Colonic mucosa (tissue), 4 donors: ENCODE measurements at regions not wholly inside any gene's neighbourhood (a gene's known extent, or its start where the extent isn't known, plus 50 kb on each side); places are given as distances from the start of the nearest gene placed in this dataset.

Experiments used
- DNase-seq: peaks from one replicate; pipeline ENCODE4 v3.0.0-alpha.2; 2020
- H3K27ac ChIP-seq: fragments of 200-600 bp; one replicate; pipeline ENCODE4 v1.8.0; 2021
- H3K27me3 ChIP-seq: fragments of 200-600 bp; one replicate; pipeline ENCODE4 v1.8.0; 2021
- H3K36me3 ChIP-seq: fragments of 200-600 bp; one replicate; pipeline ENCODE4 v1.8.0; 2021
- H3K4me1 ChIP-seq: fragments of 200-600 bp; one replicate; pipeline ENCODE4 v1.8.0; 2021; ENCODE audit warnings: mild to moderate bottlenecking
- H3K4me3 ChIP-seq: fragments of 200-600 bp; one replicate; pipeline ENCODE4 v1.8.0; 2021
- H3K9ac ChIP-seq, 2 donors: one replicate each; pipeline ENCODE4 v1.7.0; 2013; ENCODE audit warnings: control low read depth in 2 of 2, low read depth in 2 of 2, low read length in 2 of 2
- H3K9me3 ChIP-seq: fragments of 200-600 bp; one replicate; pipeline ENCODE4 v1.8.0; 2021
- intact Hi-C: fragments of 100-400 bp; cut with DNase I; formaldehyde crosslinking; loops from one replicate; pipeline ENCODE4 v1.14.1; 2022
- TF ChIP-seq, protein P1 (sequence below): fragments of 200-600 bp; IDR thresholded peaks from one replicate; pipeline ENCODE4 v1.8.0; 2022; ENCODE audit warnings: antibody characterized with exemption, mild to moderate bottlenecking
- donor health status: healthy.
- donor health status: DM: no; HTN: no; CAD: no.
- donor health status: DM: no; HTN: no; CAD: no.

DNA sequence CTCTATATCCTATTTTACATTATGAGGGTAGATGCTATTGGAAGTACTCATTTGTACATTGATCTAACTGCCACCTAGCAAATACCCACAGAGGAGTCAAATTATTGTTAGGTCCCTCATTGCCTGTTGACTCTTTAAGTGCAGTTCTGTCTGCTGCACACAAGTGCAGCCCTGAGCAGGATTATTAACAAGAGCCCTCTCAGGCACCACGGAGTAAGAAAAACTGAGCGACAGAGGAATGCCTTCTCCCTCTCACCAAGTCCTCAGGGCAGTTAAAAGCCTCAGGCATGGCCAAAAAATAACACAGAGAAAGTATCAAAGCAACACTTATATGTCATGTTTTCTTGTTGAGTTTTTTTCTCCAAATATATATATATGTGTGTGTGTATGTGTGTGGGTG, 340.0 kb upstream of the NRG3 start:
- DNase-seq: no peak
- intact Hi-C loops: no loop called here
- Histone ChIP-seq H3K27me3 (no peaks in the 10 kb centered on the region), H3K4me3 (no peak overlapping the region), H3K27ac (no peak overlapping the region), H3K4me1 (no peaks in the 10 kb centered on the region), H3K36me3 (no peaks in the 10 kb centered on the region), H3K9ac (no peak overlapping the region), H3K9me3 (no peaks in the 10 kb centered on the region)
- TF ChIP-seq, protein P1, sequence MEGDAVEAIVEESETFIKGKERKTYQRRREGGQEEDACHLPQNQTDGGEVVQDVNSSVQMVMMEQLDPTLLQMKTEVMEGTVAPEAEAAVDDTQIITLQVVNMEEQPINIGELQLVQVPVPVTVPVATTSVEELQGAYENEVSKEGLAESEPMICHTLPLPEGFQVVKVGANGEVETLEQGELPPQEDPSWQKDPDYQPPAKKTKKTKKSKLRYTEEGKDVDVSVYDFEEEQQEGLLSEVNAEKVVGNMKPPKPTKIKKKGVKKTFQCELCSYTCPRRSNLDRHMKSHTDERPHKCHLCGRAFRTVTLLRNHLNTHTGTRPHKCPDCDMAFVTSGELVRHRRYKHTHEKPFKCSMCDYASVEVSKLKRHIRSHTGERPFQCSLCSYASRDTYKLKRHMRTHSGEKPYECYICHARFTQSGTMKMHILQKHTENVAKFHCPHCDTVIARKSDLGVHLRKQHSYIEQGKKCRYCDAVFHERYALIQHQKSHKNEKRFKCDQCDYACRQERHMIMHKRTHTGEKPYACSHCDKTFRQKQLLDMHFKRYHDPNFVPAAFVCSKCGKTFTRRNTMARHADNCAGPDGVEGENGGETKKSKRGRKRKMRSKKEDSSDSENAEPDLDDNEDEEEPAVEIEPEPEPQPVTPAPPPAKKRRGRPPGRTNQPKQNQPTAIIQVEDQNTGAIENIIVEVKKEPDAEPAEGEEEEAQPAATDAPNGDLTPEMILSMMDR: no peak

DNA sequence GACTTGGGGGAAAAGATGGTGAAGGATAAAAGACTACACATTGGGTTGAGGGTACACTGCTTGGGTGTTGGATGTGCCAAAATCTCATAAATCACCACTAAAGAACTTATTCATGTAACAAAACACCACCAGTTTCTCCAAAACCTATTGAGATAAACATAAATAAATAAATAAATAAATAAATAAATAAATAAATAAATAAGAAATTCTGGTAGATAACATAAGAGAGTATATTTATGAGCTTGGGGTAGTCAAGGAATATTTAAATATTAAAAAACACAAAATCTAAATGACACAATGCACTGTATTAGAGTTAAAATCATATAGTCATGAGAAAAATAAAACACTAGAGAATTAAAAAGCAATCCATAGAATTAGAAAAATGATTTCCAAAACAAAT, 333.5 kb upstream of the NRG3 start:
- Histone ChIP-seq H3K9me3 (no peaks in the 10 kb centered on the region), H3K9ac (no peak overlapping the region), H3K4me1 (no peaks in the 10 kb centered on the region), H3K27ac (no peak overlapping the region), H3K36me3 (no peaks in the 10 kb centered on the region), H3K4me3 (no peak overlapping the region), H3K27me3 (no peaks in the 10 kb centered on the region)
- TF ChIP-seq, protein P1: no peak
- no peak for DNase-seq
- intact Hi-C loops: no loop called here

DNA sequence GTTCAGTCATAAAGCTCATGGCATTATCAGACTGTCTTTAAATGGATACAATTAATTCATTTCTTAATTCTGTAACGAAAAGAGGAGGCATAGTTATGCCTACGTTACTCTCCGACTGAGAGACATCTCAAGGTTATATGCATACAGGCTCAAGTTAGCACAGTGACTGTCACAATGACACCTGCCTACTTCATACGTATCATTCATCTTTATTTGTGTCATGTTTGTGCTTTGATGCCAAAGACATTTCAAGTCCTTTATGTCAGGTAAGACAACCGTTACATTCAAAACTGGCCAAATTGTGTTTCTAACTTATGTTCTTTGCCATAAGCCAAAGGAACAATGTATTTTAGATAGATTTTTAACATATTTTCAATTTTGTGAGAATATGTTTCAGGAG, 328.8 kb upstream of the NRG3 start:
- DNase-seq: no peak
- Histone ChIP-seq H3K27me3 (no peaks in the 10 kb centered on the region), H3K4me3 (no peak overlapping the region), H3K4me1 (no peaks in the 10 kb centered on the region), H3K9me3 (no peaks in the 10 kb centered on the region), H3K9ac (no peak overlapping the region), H3K27ac (no peak overlapping the region), H3K36me3 (no peaks in the 10 kb centered on the region)
- intact Hi-C loops: no loop called here
- TF ChIP-seq, protein P1: no peak

DNA sequence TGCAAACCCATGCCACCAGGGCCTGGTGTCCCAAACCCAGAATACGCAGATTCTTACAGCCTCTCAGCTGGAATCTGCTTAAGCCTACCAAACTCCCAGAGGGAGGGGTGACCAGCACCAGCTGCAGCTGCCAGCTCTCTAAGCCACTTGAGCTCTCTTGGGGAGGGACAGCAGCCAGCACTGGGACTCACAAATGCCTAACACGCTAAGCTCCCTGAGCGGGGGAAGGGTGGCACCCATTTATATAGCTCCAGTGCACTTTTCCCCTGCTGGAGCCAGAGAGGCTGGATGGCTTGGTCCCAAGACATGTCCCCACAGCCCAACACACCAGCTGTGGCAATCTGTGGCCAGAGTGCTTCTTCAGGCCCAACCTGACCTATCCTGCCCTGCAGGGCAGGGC, 326.8 kb upstream of the NRG3 start:
- H3K4me1 ChIP-seq: no peaks in the 10 kb centered on the region
- H3K36me3 ChIP-seq: no peaks in the 10 kb centered on the region
- H3K9me3 ChIP-seq: no peaks in the 10 kb centered on the region
- TF ChIP-seq, protein P1: no peak
- intact Hi-C loops: no loop called here
- no peak overlapping the region for H3K9ac ChIP-seq
- no peak overlapping the region for H3K4me3 ChIP-seq
- DNase-seq: no peak
- H3K27ac ChIP-seq: no peak overlapping the region
- no peaks in the 10 kb centered on the region for H3K27me3 ChIP-seq

DNA sequence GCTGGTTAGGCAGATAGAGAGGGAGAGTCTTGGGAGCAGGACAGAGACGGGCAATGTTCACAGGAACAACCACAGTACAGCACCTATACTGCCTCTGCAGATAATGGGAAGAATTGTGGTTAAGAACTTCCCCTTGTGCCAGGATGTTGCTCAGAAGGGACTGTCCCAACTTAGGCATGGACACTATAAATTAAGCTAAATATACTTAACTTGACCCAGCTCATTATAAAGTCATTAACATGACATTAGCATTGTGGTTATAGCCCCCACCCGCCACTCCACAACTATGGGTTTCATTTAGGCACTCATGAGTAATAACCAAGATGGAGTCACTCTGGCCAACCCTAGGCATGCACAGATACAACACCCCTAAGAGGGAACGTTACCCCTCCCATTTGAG, 310.9 kb upstream of the NRG3 start:
- intact Hi-C loops: no loop called here
- Histone ChIP-seq H3K27ac (no peak overlapping the region), H3K27me3 (no peaks in the 10 kb centered on the region), H3K4me1 (no peaks in the 10 kb centered on the region), H3K36me3 (no peaks in the 10 kb centered on the region), H3K9ac (no peak overlapping the region), H3K4me3 (no peak overlapping the region), H3K9me3 (no peaks in the 10 kb centered on the region)
- TF ChIP-seq, protein P1: no peak
- DNase-seq: no peak

DNA sequence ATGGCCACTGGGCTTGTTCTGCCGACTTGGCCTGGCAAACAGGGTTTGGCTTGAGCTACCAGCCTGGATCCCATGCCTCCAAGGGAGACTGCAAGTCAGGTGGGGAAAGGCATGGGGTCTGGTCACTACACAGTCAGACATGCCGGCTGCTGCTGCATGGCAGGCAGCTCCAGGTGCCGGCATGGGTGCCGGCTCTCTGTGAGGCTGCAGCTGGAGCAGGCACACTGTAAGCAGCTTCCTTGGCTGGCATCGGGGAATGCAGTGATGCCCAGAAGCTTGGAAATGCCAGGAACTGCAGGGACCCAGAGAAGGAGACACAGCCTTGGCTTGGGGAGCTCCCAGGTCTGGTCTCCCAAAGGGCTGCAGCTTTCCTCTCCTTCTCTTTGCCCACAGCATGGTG, 305.5 kb upstream of the NRG3 start:
- TF ChIP-seq, protein P1: no peak
- no peaks in the 10 kb centered on the region for H3K27me3 ChIP-seq
- no peak overlapping the region for H3K27ac ChIP-seq
- no peak overlapping the region for H3K4me3 ChIP-seq
- intact Hi-C loops: no loop called here
- DNase-seq: no peak
- no peak overlapping the region for H3K9ac ChIP-seq
- no peaks in the 10 kb centered on the region for H3K36me3 ChIP-seq
- no peaks in the 10 kb centered on the region for H3K4me1 ChIP-seq
- H3K9me3 ChIP-seq: no peaks in the 10 kb centered on the region
